Central memory CD8-positive, alpha-beta T cell (primary cell): ENCODE measurements at regions not wholly inside any gene's neighbourhood (a gene's known extent, or its start where the extent isn't known, plus 50 kb on each side); places are given as distances from the start of the nearest gene placed in this dataset.
A peak's percentile ranks its signal among the peaks of the same experiment; 100 is the strongest.

Source experiments
- ATAC-seq: fragments of 150-1000 bp; cut with Tn5 transposase; replicated peaks from 2 replicates; pipeline ENCODE4 v1.10.0; 2022; ENCODE audit warnings: mild to moderate bottlenecking, moderate FRiP score, moderate number of reproducible peaks; ENCODE audit not compliant: poor library complexity, severe bottlenecking; ENCODE audit errors: extremely low read depth
- DNase-seq, 2 donors: peaks; one replicate each; pipeline ENCODE4 v3.0.0; 2021; ENCODE audit warnings: low spot score in 2 of 2
- H3K27ac Mint-ChIP-seq: one replicate; pipeline ENCODE4 v1.8.0; 2022; ENCODE audit warnings: low read depth, mild to moderate bottlenecking, moderate library complexity, mixed read lengths
- H3K27me3 Mint-ChIP-seq: one replicate; pipeline ENCODE4 v1.8.0; 2022; ENCODE audit warnings: mixed read lengths
- H3K36me3 Mint-ChIP-seq: one replicate; pipeline ENCODE4 v1.8.0; 2022; ENCODE audit warnings: mild to moderate bottlenecking, moderate library complexity, mixed read lengths; ENCODE audit not compliant: insufficient read depth
- H3K4me1 Mint-ChIP-seq: one replicate; pipeline ENCODE4 v1.8.0; 2022; ENCODE audit warnings: mixed read lengths
- H3K4me3 Mint-ChIP-seq: one replicate; pipeline ENCODE4 v1.8.0; 2022; ENCODE audit warnings: mild to moderate bottlenecking, moderate library complexity, mixed read lengths
- H3K9me3 Mint-ChIP-seq: one replicate; pipeline ENCODE4 v1.8.0; 2022; ENCODE audit warnings: mixed read lengths

- DNase-seq (no peak), ATAC-seq (no peak)
- Mint-ChIP-seq H3K9me3 (no peaks in the 10 kb centered on the region), H3K4me1 (peaks cover 40% of the 10 kb centered on the region), H3K4me3 (no peak overlapping the region), H3K27ac (no peak overlapping the region), H3K36me3 (no peaks in the 10 kb centered on the region), H3K27me3 (no peaks in the 10 kb centered on the region)
Observed at GRCh38 chr7:142698429-142698828, 50.8 kb upstream of the PRSS1 start.

- no peaks in the 10 kb centered on the region for H3K27me3 Mint-ChIP-seq
- H3K9me3 Mint-ChIP-seq: no peaks in the 10 kb centered on the region
- H3K4me1 Mint-ChIP-seq: peaks cover 32% of the 10 kb centered on the region
- no peak overlapping the region for H3K4me3 Mint-ChIP-seq
- H3K27ac Mint-ChIP-seq: no peak overlapping the region
- DNase-seq (no peak), ATAC-seq (peak; percentile 24)
- no peaks in the 10 kb centered on the region for H3K36me3 Mint-ChIP-seq
Observed at GRCh38 chr7:142697270-142697669, 52.0 kb upstream of the PRSS1 start.

- Mint-ChIP-seq H3K4me3 (no peak overlapping the region), H3K4me1 (peaks cover 28% of the 10 kb centered on the region), H3K27ac (no peak overlapping the region), H3K36me3 (no peaks in the 10 kb centered on the region), H3K27me3 (no peaks in the 10 kb centered on the region), H3K9me3 (no peaks in the 10 kb centered on the region)
- DNase-seq: no peak
- ATAC-seq: no peak
Observed at GRCh38 chr7:142696456-142697179, 52.7 kb upstream of the PRSS1 start.

- Mint-ChIP-seq H3K4me3 (no peak overlapping the region), H3K4me1 (peaks cover 18% of the 10 kb centered on the region), H3K27me3 (no peaks in the 10 kb centered on the region), H3K36me3 (no peaks in the 10 kb centered on the region), H3K27ac (no peak overlapping the region), H3K9me3 (no peaks in the 10 kb centered on the region)
- DNase-seq (no peak), ATAC-seq (no peak)
Observed at GRCh38 chr7:142693911-142694310, 55.4 kb upstream of the PRSS1 start.

GRCh38 chr7:142690554-142691182 lies 58.6 kb upstream of the PRSS1 start:
- H3K4me1 Mint-ChIP-seq: peaks cover 30% of the 10 kb centered on the region
- no peak for ATAC-seq
- H3K27me3 Mint-ChIP-seq: no peaks in the 10 kb centered on the region
- DNase-seq: no peak
- peaks cover 4% of the 10 kb centered on the region for H3K36me3 Mint-ChIP-seq
- no peaks in the 10 kb centered on the region for H3K9me3 Mint-ChIP-seq
- peak overlapping the region; percentile 78 for H3K27ac Mint-ChIP-seq
- no peak overlapping the region for H3K4me3 Mint-ChIP-seq

- Mint-ChIP-seq H3K9me3 (no peaks in the 10 kb centered on the region), H3K4me3 (no peak overlapping the region), H3K27ac (peak overlapping the region; percentile 78), H3K27me3 (no peaks in the 10 kb centered on the region), H3K36me3 (peaks cover 4% of the 10 kb centered on the region), H3K4me1 (peaks cover 27% of the 10 kb centered on the region)
- no peak for DNase-seq
- ATAC-seq: no peak
Observed at GRCh38 chr7:142689439-142690120, 59.7 kb upstream of the PRSS1 start.

GRCh38 chr7:142685877-142686508 lies 63.3 kb upstream of the PRSS1 start:
- peak; percentile 36 for ATAC-seq
- H3K27ac Mint-ChIP-seq: peak overlapping the region; percentile 74
- H3K4me1 Mint-ChIP-seq: peaks cover 40% of the 10 kb centered on the region
- H3K4me3 Mint-ChIP-seq: no peak overlapping the region
- no peaks in the 10 kb centered on the region for H3K9me3 Mint-ChIP-seq
- peaks cover 6% of the 10 kb centered on the region for H3K36me3 Mint-ChIP-seq
- no peaks in the 10 kb centered on the region for H3K27me3 Mint-ChIP-seq
- no peak for DNase-seq

GRCh38 chr7:142681314-142682092 lies 67.8 kb upstream of the PRSS1 start:
- ATAC-seq (no peak), DNase-seq (no peak)
- Mint-ChIP-seq H3K27ac (no peak overlapping the region), H3K36me3 (peaks cover 3% of the 10 kb centered on the region), H3K27me3 (no peaks in the 10 kb centered on the region), H3K9me3 (no peaks in the 10 kb centered on the region), H3K4me1 (peaks cover 23% of the 10 kb centered on the region), H3K4me3 (no peak overlapping the region)

- H3K27me3 Mint-ChIP-seq: no peaks in the 10 kb centered on the region
- H3K4me1 Mint-ChIP-seq: peaks cover 22% of the 10 kb centered on the region
- DNase-seq: no peak
- no peak overlapping the region for H3K4me3 Mint-ChIP-seq
- peak overlapping the region; percentile 29 for H3K27ac Mint-ChIP-seq
- no peak for ATAC-seq
- H3K9me3 Mint-ChIP-seq: no peaks in the 10 kb centered on the region
- peaks cover 2% of the 10 kb centered on the region for H3K36me3 Mint-ChIP-seq
Observed at GRCh38 chr7:142671506-142671905, 77.8 kb upstream of the PRSS1 start.

- ATAC-seq (no peak), DNase-seq (no peak)
- Mint-ChIP-seq H3K4me1 (peaks cover 22% of the 10 kb centered on the region), H3K9me3 (no peaks in the 10 kb centered on the region), H3K27ac (peak overlapping the region; percentile 26), H3K27me3 (no peaks in the 10 kb centered on the region), H3K36me3 (peaks cover 2% of the 10 kb centered on the region), H3K4me3 (no peak overlapping the region)
Observed at GRCh38 chr7:142670511-142670910, 78.8 kb upstream of the PRSS1 start.

GRCh38 chr7:142669074-142669654 lies 80.1 kb upstream of the PRSS1 start:
- peaks cover 2% of the 10 kb centered on the region for H3K36me3 Mint-ChIP-seq
- H3K27ac Mint-ChIP-seq: no peak overlapping the region

GRCh38 chr7:142668495-142668894 lies 80.8 kb upstream of the PRSS1 start:
- Mint-ChIP-seq H3K4me1 (peaks cover 22% of the 10 kb centered on the region), H3K27me3 (no peaks in the 10 kb centered on the region), H3K4me3 (no peak overlapping the region), H3K9me3 (no peaks in the 10 kb centered on the region), H3K36me3 (peaks cover 2% of the 10 kb centered on the region), H3K27ac (no peak overlapping the region)
- DNase-seq (no peak), ATAC-seq (no peak)

More at GRCh38 chr7:142669074-142669654, 80.1 kb upstream of the PRSS1 start:
- H3K9me3 Mint-ChIP-seq: no peaks in the 10 kb centered on the region
- H3K27me3 Mint-ChIP-seq: no peaks in the 10 kb centered on the region
- H3K4me3 Mint-ChIP-seq: no peak overlapping the region
- DNase-seq (no peak), ATAC-seq (no peak)
- peaks cover 22% of the 10 kb centered on the region for H3K4me1 Mint-ChIP-seq
